HAP-1 (cell line): ENCODE measurements at regions not wholly inside any gene's neighbourhood (a gene's known extent, or its start where the extent isn't known, plus 50 kb on each side); places are given as distances from the start of the nearest gene placed in this dataset.

ENCODE experiments used
- DNase-seq, 2 experiments: peaks; one replicate each; pipeline ENCODE4 v3.0.0-alpha.2; 2016 to 2020; ENCODE audit warnings: low spot score in 2 of 2
- H3K27me3 ChIP-seq: fragments of 250-450 bp; sonication (Bioruptor Pico); 2 replicates; pipeline ENCODE4 v1.5.1; 2020; ENCODE audit warnings: low read depth, mild to moderate bottlenecking, moderate library complexity
- H3K36me3 ChIP-seq: fragments of 250-450 bp; sonication (Bioruptor Pico); replicated peaks from 2 replicates; pipeline ENCODE4 v1.5.1; 2020; ENCODE audit warnings: mild to moderate bottlenecking
- H3K4me1 ChIP-seq: fragments of 250-450 bp; sonication (Bioruptor Pico); 2 replicates; pipeline ENCODE4 v1.5.1; 2020; ENCODE audit warnings: mild to moderate bottlenecking
- H3K4me3 ChIP-seq: fragments of 250-450 bp; sonication (Bioruptor Pico); 2 replicates; pipeline ENCODE4 v1.5.1; 2020; ENCODE audit warnings: mild to moderate bottlenecking, moderate library complexity
- H3K9me3 ChIP-seq: fragments of 250-450 bp; sonication (Bioruptor Pico); 2 replicates; pipeline ENCODE4 v1.5.1; 2020; ENCODE audit warnings: mild to moderate bottlenecking, moderate library complexity
- in situ Hi-C: fragments of 300-500 bp; cut with MboI; formaldehyde crosslinking; loops from 3 replicates; pipeline ENCODE4 v1.14.3; 2020; ENCODE audit warnings: low sequenced_read_pairs, inconsistent platforms, mixed read lengths

DNA sequence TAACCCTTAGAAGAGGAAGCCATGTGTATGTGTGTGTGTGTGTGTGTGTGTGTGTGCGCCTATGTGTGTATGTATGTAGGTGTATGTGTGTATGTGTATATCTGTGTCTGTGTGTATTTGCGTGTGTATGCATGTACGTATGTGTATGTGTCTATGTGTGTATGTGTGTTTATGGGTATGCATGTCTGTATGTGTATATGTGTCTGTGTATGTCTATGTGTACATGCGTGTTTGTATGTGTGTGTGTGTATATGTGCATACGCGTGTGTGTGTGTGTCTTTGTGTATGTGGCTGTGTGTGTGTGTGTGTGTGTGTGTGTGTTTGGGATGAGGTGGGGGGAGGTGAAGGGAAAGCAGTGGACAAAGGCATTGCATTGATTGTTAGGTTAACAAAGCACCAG, 380.2 kb downstream of the HRH4 start:
- DNase-seq, result no peak
- H3K4me1 ChIP-seq, result no peaks in the 10 kb centered on the region

GRCh38 chr18:24841536-24841935, 381.1 kb downstream of the HRH4 start:
- H3K9me3 ChIP-seq, result no peaks in the 10 kb centered on the region
- no peak overlapping the region for H3K4me3 ChIP-seq
- in situ Hi-C loops, result no loop called here
- H3K4me1 ChIP-seq, result no peaks in the 10 kb centered on the region
- no peak for DNase-seq
- no peaks in the 10 kb centered on the region for H3K27me3 ChIP-seq
- H3K36me3 ChIP-seq, result no peaks in the 10 kb centered on the region

More for the DNA sequence above, 380.2 kb downstream of the HRH4 start:
- H3K4me3 ChIP-seq, result no peak overlapping the region
- H3K27me3 ChIP-seq, result no peaks in the 10 kb centered on the region
- in situ Hi-C loops, result no loop called here
- no peaks in the 10 kb centered on the region for H3K9me3 ChIP-seq
- no peaks in the 10 kb centered on the region for H3K36me3 ChIP-seq

DNA sequence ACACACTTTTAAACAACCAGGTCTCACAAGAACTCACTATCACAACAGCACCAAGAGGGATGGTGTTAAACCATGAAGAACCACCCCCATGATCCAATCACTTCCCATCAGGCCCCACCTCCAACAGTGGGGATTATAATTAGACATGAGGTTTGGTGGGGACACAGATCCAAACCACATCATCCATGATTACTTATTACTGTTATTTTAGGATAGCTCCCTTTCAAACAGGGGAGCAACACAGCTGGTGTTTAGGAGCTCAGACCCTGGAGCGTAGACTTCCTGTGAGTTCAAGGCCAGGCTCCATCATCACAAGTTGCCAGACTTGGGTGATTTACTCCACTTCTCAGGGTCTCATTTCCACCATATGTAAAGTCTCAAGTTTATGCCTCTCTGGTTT, 382.7 kb downstream of the HRH4 start:
- H3K4me1 ChIP-seq, result no peaks in the 10 kb centered on the region
- H3K9me3 ChIP-seq, result no peaks in the 10 kb centered on the region
- in situ Hi-C loops, result no loop called here
- no peak for DNase-seq
- H3K4me3 ChIP-seq, result no peak overlapping the region
- H3K36me3 ChIP-seq, result no peaks in the 10 kb centered on the region
- H3K27me3 ChIP-seq, result no peaks in the 10 kb centered on the region

DNA sequence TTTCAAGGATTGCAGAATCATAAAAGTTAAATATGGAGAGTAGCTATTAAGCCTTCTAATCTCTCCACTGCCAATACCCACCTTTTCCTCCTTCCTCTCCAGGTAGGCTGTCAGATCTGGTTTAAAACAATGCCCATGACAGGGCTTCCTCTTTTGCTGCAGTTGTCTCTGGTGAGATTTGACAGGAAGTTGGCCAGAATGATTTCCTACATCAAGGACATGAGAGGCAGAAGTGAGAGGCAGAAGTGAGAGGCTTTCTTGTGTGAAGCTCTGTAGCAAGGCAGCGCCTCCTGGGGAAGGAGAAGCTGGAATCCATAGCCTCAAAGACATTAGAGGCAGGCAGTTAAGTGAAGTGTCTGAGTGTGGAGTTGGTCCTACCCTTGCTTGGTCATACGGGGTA, 385.7 kb downstream of the HRH4 start:
- no peaks in the 10 kb centered on the region for H3K27me3 ChIP-seq
- H3K4me3 ChIP-seq, result no peak overlapping the region
- no peaks in the 10 kb centered on the region for H3K4me1 ChIP-seq
- no peaks in the 10 kb centered on the region for H3K9me3 ChIP-seq
- no peak for DNase-seq
- in situ Hi-C loops, result no loop called here
- H3K36me3 ChIP-seq, result no peaks in the 10 kb centered on the region

GRCh38 chr18:24850532-24850931, 390.1 kb downstream of the HRH4 start:
- Histone ChIP-seq H3K4me1 (no peaks in the 10 kb centered on the region), H3K4me3 (no peak overlapping the region), H3K9me3 (no peaks in the 10 kb centered on the region), H3K27me3 (no peaks in the 10 kb centered on the region), H3K36me3 (no peaks in the 10 kb centered on the region)
- DNase-seq, result no peak
- in situ Hi-C loops, result no loop called here

- no peak overlapping the region for H3K4me3 ChIP-seq
- H3K36me3 ChIP-seq, result no peaks in the 10 kb centered on the region
- no peaks in the 10 kb centered on the region for H3K4me1 ChIP-seq
- no peaks in the 10 kb centered on the region; the same call in 1 of the 2 replicates for H3K27me3 ChIP-seq
- no peaks in the 10 kb centered on the region for H3K9me3 ChIP-seq
- in situ Hi-C loops, result no loop called here
- DNase-seq, result no peak
Measured at GRCh38 chr18:24853076-24853475, 392.6 kb downstream of the HRH4 start.

DNA sequence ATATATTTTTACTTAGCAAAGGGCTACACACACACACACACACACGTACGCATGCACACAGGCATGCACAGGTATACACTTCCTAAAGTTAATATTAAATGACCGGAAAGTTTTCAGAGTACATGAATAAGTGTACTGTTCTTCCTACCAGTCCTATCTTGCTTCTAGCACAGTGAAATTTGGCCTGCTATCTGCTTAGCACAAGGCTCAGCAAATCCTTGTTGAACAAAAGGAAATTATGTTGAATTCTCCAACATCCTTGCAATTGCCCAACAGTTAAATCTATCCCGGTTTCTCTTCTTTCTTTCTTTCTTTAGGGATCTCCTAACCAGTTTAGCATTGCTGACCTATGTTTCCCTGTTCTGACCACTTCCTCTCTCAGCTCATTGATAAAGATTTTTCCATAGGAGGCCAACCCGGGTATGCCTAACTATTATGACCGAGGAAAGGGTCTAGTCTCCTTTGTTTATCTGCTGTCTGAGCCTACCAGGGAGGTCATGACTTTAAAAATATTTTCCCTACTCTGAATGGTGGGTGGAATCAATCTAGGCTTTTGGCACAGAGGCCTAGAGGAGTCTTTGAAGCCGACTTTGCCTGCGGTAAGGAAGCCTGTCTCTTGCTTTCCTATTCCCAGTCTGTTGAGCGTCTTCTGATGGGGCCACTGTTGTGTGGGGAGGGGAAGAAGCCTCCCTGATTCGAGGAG, 400.7 kb downstream of the HRH4 start:
- no peak overlapping the region for H3K4me3 ChIP-seq
- DNase-seq, result no peak
- in situ Hi-C loops, result no loop called here
- peaks cover 4% of the 10 kb centered on the region for H3K27me3 ChIP-seq
- H3K9me3 ChIP-seq, result no peaks in the 10 kb centered on the region
- H3K36me3 ChIP-seq, result no peaks in the 10 kb centered on the region
- H3K4me1 ChIP-seq, result no peaks in the 10 kb centered on the region

DNA sequence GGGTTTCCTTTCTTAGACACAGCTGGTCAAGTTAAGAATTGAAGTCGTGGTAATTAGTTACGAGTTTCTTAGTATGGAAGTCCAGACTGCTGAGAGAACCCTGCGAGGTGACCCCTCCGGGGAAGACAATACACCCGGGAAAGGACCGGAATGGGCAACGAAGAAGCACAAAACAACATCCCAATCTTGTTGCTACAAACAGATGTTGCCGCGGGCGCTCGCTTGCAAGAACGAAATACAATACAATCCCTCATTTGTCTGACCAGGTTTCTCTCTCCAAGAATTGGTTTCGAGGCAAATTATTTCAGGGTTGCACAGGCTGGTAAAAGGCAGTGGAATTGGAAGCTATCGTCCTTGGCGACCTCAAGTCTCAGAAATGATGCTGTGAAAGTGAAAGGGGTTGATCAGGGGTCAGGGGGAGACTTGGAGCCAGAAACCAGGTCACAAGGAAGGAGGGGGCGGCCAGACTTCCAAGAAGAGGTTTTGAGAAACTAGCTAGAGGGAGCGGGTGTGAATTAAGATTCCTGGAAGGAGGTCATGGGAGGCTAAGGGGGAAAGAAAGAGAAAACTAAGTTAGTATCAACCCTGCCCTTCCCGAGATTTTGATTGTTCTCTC, 401.9 kb downstream of the HRH4 start:
- H3K9me3 ChIP-seq, result no peaks in the 10 kb centered on the region
- in situ Hi-C loops, result no loop called here
- no peak overlapping the region for H3K4me3 ChIP-seq
- peaks cover 4% of the 10 kb centered on the region; the same call in 1 of the 2 replicates for H3K27me3 ChIP-seq
- no peak for DNase-seq
- H3K36me3 ChIP-seq, result no peaks in the 10 kb centered on the region
- H3K4me1 ChIP-seq, result no peaks in the 10 kb centered on the region

- no peaks in the 10 kb centered on the region for H3K4me1 ChIP-seq
- H3K27me3 ChIP-seq, result no peaks in the 10 kb centered on the region
- H3K4me3 ChIP-seq, result no peak overlapping the region
- in situ Hi-C loops, result no loop called here
- no peak for DNase-seq
- no peaks in the 10 kb centered on the region for H3K36me3 ChIP-seq
- no peaks in the 10 kb centered on the region for H3K9me3 ChIP-seq
Measured at GRCh38 chr18:24868311-24868710, 407.9 kb downstream of the HRH4 start.

- Histone ChIP-seq H3K9me3 (no peaks in the 10 kb centered on the region), H3K4me3 (no peak overlapping the region), H3K4me1 (no peaks in the 10 kb centered on the region), H3K27me3 (no peaks in the 10 kb centered on the region), H3K36me3 (no peaks in the 10 kb centered on the region)
- in situ Hi-C loops, result no loop called here
- no peak for DNase-seq
Measured at GRCh38 chr18:24868760-24869237, 408.4 kb downstream of the HRH4 start.

DNA sequence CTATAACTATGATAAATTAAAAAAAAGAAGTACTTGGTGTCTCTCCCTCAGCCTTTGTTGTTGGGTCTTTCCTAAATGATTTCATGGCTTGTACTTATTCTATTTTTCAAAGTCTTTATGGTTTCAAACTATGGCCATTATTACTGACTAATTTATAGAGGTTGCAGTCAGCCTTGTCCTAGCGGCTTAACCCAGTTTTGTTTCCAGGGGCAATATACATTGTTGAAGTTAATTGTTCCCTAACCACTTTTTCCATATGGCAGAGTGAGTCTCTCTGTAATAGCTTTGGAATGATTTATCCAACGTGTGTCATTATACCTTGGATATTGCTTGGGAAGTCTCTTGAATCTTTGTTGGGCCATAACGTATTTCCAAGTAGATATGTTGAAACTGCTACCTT, 408.8 kb downstream of the HRH4 start:
- in situ Hi-C loops, result no loop called here
- H3K4me3 ChIP-seq, result no peak overlapping the region

GRCh38 chr18:24875286-24875685, 414.8 kb downstream of the HRH4 start:
- Histone ChIP-seq H3K4me3 (no peak overlapping the region), H3K36me3 (no peaks in the 10 kb centered on the region), H3K9me3 (no peaks in the 10 kb centered on the region), H3K27me3 (no peaks in the 10 kb centered on the region), H3K4me1 (no peaks in the 10 kb centered on the region)
- no peak for DNase-seq
- in situ Hi-C loops, result no loop called here

More for the DNA sequence above, 408.8 kb downstream of the HRH4 start:
- Histone ChIP-seq H3K36me3 (no peaks in the 10 kb centered on the region), H3K27me3 (no peaks in the 10 kb centered on the region), H3K9me3 (no peaks in the 10 kb centered on the region), H3K4me1 (no peaks in the 10 kb centered on the region)
- no peak for DNase-seq

GRCh38 chr18:24875777-24876176, 415.3 kb downstream of the HRH4 start:
- Histone ChIP-seq H3K36me3 (no peaks in the 10 kb centered on the region), H3K27me3 (no peaks in the 10 kb centered on the region), H3K4me3 (no peak overlapping the region), H3K4me1 (no peaks in the 10 kb centered on the region), H3K9me3 (no peaks in the 10 kb centered on the region)
- no peak for DNase-seq
- in situ Hi-C loops, result no loop called here

GRCh38 chr18:24876266-24876665, 415.8 kb downstream of the HRH4 start:
- no peak for DNase-seq
- in situ Hi-C loops, result no loop called here
- Histone ChIP-seq H3K9me3 (no peaks in the 10 kb centered on the region), H3K36me3 (no peaks in the 10 kb centered on the region), H3K27me3 (no peaks in the 10 kb centered on the region), H3K4me1 (no peaks in the 10 kb centered on the region), H3K4me3 (no peak overlapping the region)
